Stimulated activated naive CD4-positive, alpha-beta T cell (primary cell): ENCODE measurements at regions not wholly inside any gene's neighbourhood (a gene's known extent, or its start where the extent isn't known, plus 50 kb on each side); places are given as distances from the start of the nearest gene placed in this dataset.

Experiments used
- DNase-seq, 6 experiments: peaks; one replicate each; lab custom pipeline; 2025; lab: John Stamatoyannopoulos, UW

GRCh38 chr2:59570818-59571217 lies 982.6 kb downstream of the BCL11A start:
- no peak for DNase-seq

- no peak for DNase-seq
Measured at GRCh38 chr2:59569124-59569523, 984.3 kb downstream of the BCL11A start.

GRCh38 chr2:59568461-59568860 lies 985.0 kb downstream of the BCL11A start:
- no peak for DNase-seq

- DNase-seq: no peak
Measured at GRCh38 chr2:59567151-59567550, 986.3 kb downstream of the BCL11A start.

- no peak for DNase-seq
Measured at GRCh38 chr2:59566739-59567138, 986.7 kb downstream of the BCL11A start.

GRCh38 chr2:59561281-59561680 lies 992.2 kb downstream of the BCL11A start:
- no peak for DNase-seq

- DNase-seq: no peak
Measured at GRCh38 chr2:59560769-59561168, 992.7 kb downstream of the BCL11A start.

GRCh38 chr2:59540864-59541263 lies 1012.6 kb downstream of the BCL11A start:
- no peak for DNase-seq

GRCh38 chr2:59538398-59538911 lies 1015.0 kb downstream of the BCL11A start:
- DNase-seq: no peak

- no peak for DNase-seq
Measured at GRCh38 chr2:59532808-59533207, 1020.6 kb downstream of the BCL11A start.

GRCh38 chr2:59530258-59530657 lies 1023.2 kb downstream of the BCL11A start:
- no peak for DNase-seq

- DNase-seq: no peak
Measured at GRCh38 chr2:59529726-59530125, 1023.7 kb downstream of the BCL11A start.

- no peak for DNase-seq
Measured at GRCh38 chr2:59528525-59528924, 1024.9 kb downstream of the BCL11A start.

- no peak for DNase-seq
Measured at GRCh38 chr2:59502981-59503380, 1050.5 kb downstream of the BCL11A start.

- no peak for DNase-seq
Measured at GRCh38 chr2:59490994-59491393, 1062.5 kb downstream of the BCL11A start.

GRCh38 chr2:59490192-59490591 lies 1063.3 kb downstream of the BCL11A start:
- DNase-seq: no peak

GRCh38 chr2:59484673-59485072 lies 1068.8 kb downstream of the BCL11A start:
- DNase-seq: no peak

GRCh38 chr2:59463426-59463825 lies 1090.0 kb downstream of the BCL11A start:
- DNase-seq: no peak

- no peak for DNase-seq
Measured at GRCh38 chr2:59462422-59463197, 1090.8 kb downstream of the BCL11A start.

GRCh38 chr2:59461127-59461526 lies 1092.3 kb downstream of the BCL11A start:
- DNase-seq: no peak

- DNase-seq: no peak
Measured at GRCh38 chr2:59458800-59459199, 1094.7 kb downstream of the BCL11A start.

- no peak for DNase-seq
Measured at GRCh38 chr2:59456285-59456684, 1097.2 kb downstream of the BCL11A start.

GRCh38 chr2:59449274-59449673 lies 1104.2 kb downstream of the BCL11A start:
- no peak for DNase-seq

GRCh38 chr2:59440491-59440890 lies 1113.0 kb downstream of the BCL11A start:
- DNase-seq: no peak
